ENCODE measurements at regions not wholly inside any gene's neighbourhood (a gene's known extent, or its start where the extent isn't known, plus 50 kb on each side); places are given as distances from the start of the nearest gene placed in this dataset.

GRCh38 chr7:125971656-125972055 lies 1042.0 kb upstream of the POT1 start:
- H3K27me3 Mint-ChIP-seq (ENCODE audit: low read depth, unreplicated experiment): no peaks in the 10 kb centered on the region
- no peak for TF ChIP-seq CTCF (IDR thresholded peaks at IDR 0.05; ENCODE audit: insufficient read depth, low read depth, low read length)
- TF ChIP-seq EZH2 (IDR thresholded peaks at IDR 0.05; ENCODE audit: insufficient read depth, low read length): no peak
- no peak overlapping the region for H3K4me3 Mint-ChIP-seq (ENCODE audit: unreplicated experiment)

GRCh38 chr7:125966278-125967048 lies 1036.8 kb upstream of the POT1 start:
- Histone ChIP-seq H3K27me3 (ENCODE audit: insufficient read depth, low read length) (no peaks in the 10 kb centered on the region), H3K4me1 (ENCODE audit: insufficient read depth, low read length) (no peaks in the 10 kb centered on the region), H3K79me2 (ENCODE audit: insufficient read depth, low read length) (no peaks in the 10 kb centered on the region), H3K4me2 (ENCODE audit: low read length) (no peak overlapping the region), H2AFZ (ENCODE audit: low read depth, low read length) (no peak overlapping the region), H3K27ac (ENCODE audit: low read depth, low read length) (no peak overlapping the region), H3K4me3 (ENCODE audit: insufficient read depth, low read depth, low read length) (no peak overlapping the region), H3K9ac (ENCODE audit: low read length) (no peak overlapping the region), H3K36me3 (ENCODE audit: insufficient read depth, low read length) (no peaks in the 10 kb centered on the region), H3K9me3 (ENCODE audit: insufficient read depth, low read depth, low read length) (no peaks in the 10 kb centered on the region), H4K20me1 (ENCODE audit: insufficient read depth, low read length) (no peaks in the 10 kb centered on the region)
- Mint-ChIP-seq H3K4me3 (ENCODE audit: unreplicated experiment) (no peak overlapping the region), H3K36me3 (ENCODE audit: low read depth, unreplicated experiment) (no peaks in the 10 kb centered on the region), H3K9me3 (ENCODE audit: unreplicated experiment) (no peaks in the 10 kb centered on the region), H3K27ac (ENCODE audit: unreplicated experiment) (no peak overlapping the region), H3K27me3 (ENCODE audit: low read depth, unreplicated experiment) (no peaks in the 10 kb centered on the region), H3K4me1 (ENCODE audit: low read depth, unreplicated experiment) (peaks cover 4% of the 10 kb centered on the region)
- DNase-seq (ENCODE audit: low read depth) (no peak), FAIRE-seq (no peak)
- TF ChIP-seq EZH2 (IDR thresholded peaks at IDR 0.05; ENCODE audit: insufficient read depth, low read length) (no peak), CTCF (IDR thresholded peaks at IDR 0.05; ENCODE audit: insufficient read depth, low read depth, low read length) (no peak)

More at GRCh38 chr7:125971656-125972055, 1042.0 kb upstream of the POT1 start:
- Mint-ChIP-seq H3K36me3 (ENCODE audit: low read depth, unreplicated experiment) (no peaks in the 10 kb centered on the region), H3K27ac (ENCODE audit: unreplicated experiment) (no peak overlapping the region), H3K9me3 (ENCODE audit: unreplicated experiment) (no peaks in the 10 kb centered on the region), H3K4me1 (ENCODE audit: low read depth, unreplicated experiment) (peaks cover under 1% of the 10 kb centered on the region)
- no peak for DNase-seq (ENCODE audit: low read depth)
- Histone ChIP-seq H4K20me1 (ENCODE audit: insufficient read depth, low read length) (no peaks in the 10 kb centered on the region), H3K79me2 (ENCODE audit: insufficient read depth, low read length) (no peaks in the 10 kb centered on the region), H3K4me2 (ENCODE audit: low read length) (no peak overlapping the region), H3K9ac (ENCODE audit: low read length) (no peak overlapping the region), H3K27me3 (ENCODE audit: insufficient read depth, low read length) (no peaks in the 10 kb centered on the region), H2AFZ (ENCODE audit: low read depth, low read length) (no peak overlapping the region), H3K4me3 (ENCODE audit: insufficient read depth, low read depth, low read length) (no peak overlapping the region), H3K4me1 (ENCODE audit: insufficient read depth, low read length) (no peaks in the 10 kb centered on the region), H3K36me3 (ENCODE audit: insufficient read depth, low read length) (no peaks in the 10 kb centered on the region), H3K9me3 (ENCODE audit: insufficient read depth, low read depth, low read length) (no peaks in the 10 kb centered on the region), H3K27ac (ENCODE audit: low read depth, low read length) (no peak overlapping the region)
- no peak for FAIRE-seq

- no peaks in the 10 kb centered on the region for H3K79me2 ChIP-seq (ENCODE audit: insufficient read depth, low read length)
- no peak overlapping the region for H3K27ac ChIP-seq (ENCODE audit: low read depth, low read length)
- no peak overlapping the region for H3K4me3 Mint-ChIP-seq (ENCODE audit: unreplicated experiment)
- no peaks in the 10 kb centered on the region for H3K9me3 ChIP-seq (ENCODE audit: insufficient read depth, low read depth, low read length)
- no peak overlapping the region for H3K27ac Mint-ChIP-seq (ENCODE audit: unreplicated experiment)
- DNase-seq (ENCODE audit: low read depth) (no peak), FAIRE-seq (no peak)
- TF ChIP-seq EZH2 (IDR thresholded peaks at IDR 0.05; ENCODE audit: insufficient read depth, low read length): no peak
- no peaks in the 10 kb centered on the region for H3K27me3 ChIP-seq (ENCODE audit: insufficient read depth, low read length)
- no peaks in the 10 kb centered on the region for H4K20me1 ChIP-seq (ENCODE audit: insufficient read depth, low read length)
- H3K4me1 ChIP-seq (ENCODE audit: insufficient read depth, low read length): no peaks in the 10 kb centered on the region
- H3K9me3 Mint-ChIP-seq (ENCODE audit: unreplicated experiment): peaks cover 1% of the 10 kb centered on the region
- H3K36me3 Mint-ChIP-seq (ENCODE audit: low read depth, unreplicated experiment): no peaks in the 10 kb centered on the region
- H3K4me2 ChIP-seq (ENCODE audit: low read length): no peak overlapping the region
- H3K4me3 ChIP-seq (ENCODE audit: insufficient read depth, low read depth, low read length): no peak overlapping the region
- no peaks in the 10 kb centered on the region for H3K27me3 Mint-ChIP-seq (ENCODE audit: low read depth, unreplicated experiment)
- no peak overlapping the region for H3K9ac ChIP-seq (ENCODE audit: low read length)
- H3K36me3 ChIP-seq (ENCODE audit: insufficient read depth, low read length): no peaks in the 10 kb centered on the region
- no peak overlapping the region for H2AFZ ChIP-seq (ENCODE audit: low read depth, low read length)
- H3K4me1 Mint-ChIP-seq (ENCODE audit: low read depth, unreplicated experiment): peaks cover 8% of the 10 kb centered on the region
Observed at GRCh38 chr7:125934955-125935354, 1005.3 kb upstream of the POT1 start.

Measured in astrocyte (in vitro differentiated cells and primary cell).